Coronary artery (tissue), 2 donors: ENCODE measurements at regions not wholly inside any gene's neighbourhood (a gene's known extent, or its start where the extent isn't known, plus 50 kb on each side); places are given as distances from the start of the nearest gene placed in this dataset.

Experiments
- DNase-seq: peaks from one replicate; pipeline ENCODE4 v3.0.0-alpha.2; 2017; ENCODE audit warnings: low spot score
- H3K27ac ChIP-seq, 2 donors: fragments of 200-600 bp; sonication (generic); one replicate each; pipeline ENCODE4 v1.5.1; 2016 to 2019
- H3K4me3 ChIP-seq: fragments of 200-600 bp; sonication (generic); 2 replicates; pipeline ENCODE4 v1.5.1; 2016; ENCODE audit warnings: mild to moderate bottlenecking, moderate library complexity
- CTCF ChIP-seq: fragments of 200-600 bp; sonication (generic); IDR thresholded peaks from one replicate; pipeline ENCODE4 v1.5.1; 2019; ENCODE audit warnings: antibody characterized with exemption

- Histone ChIP-seq H3K27ac (no peak overlapping the region), H3K4me3 (no peak overlapping the region)
- DNase-seq: no peak
- no peak for TF ChIP-seq CTCF
These were observed 839.6 kb upstream of the GOT2 start for GRCh38 chr16:59573528-59574271.

GRCh38 chr16:59567496-59567895 is 833.4 kb upstream of the GOT2 start:
- no peak overlapping the region for H3K27ac ChIP-seq
- TF ChIP-seq CTCF: no peak
- DNase-seq: no peak
- no peak overlapping the region for H3K4me3 ChIP-seq

- Histone ChIP-seq H3K27ac (no peak overlapping the region), H3K4me3 (no peak overlapping the region)
- DNase-seq: no peak
- no peak for TF ChIP-seq CTCF
These were observed 832.3 kb upstream of the GOT2 start for GRCh38 chr16:59566446-59566845.

- no peak for DNase-seq
- TF ChIP-seq CTCF: no peak
- H3K27ac ChIP-seq: no peak overlapping the region
- no peak overlapping the region for H3K4me3 ChIP-seq
These were observed 824.6 kb upstream of the GOT2 start for GRCh38 chr16:59558679-59559078.

- H3K27ac ChIP-seq: no peak overlapping the region
- TF ChIP-seq CTCF: no peak
These were observed 818.0 kb upstream of the GOT2 start for GRCh38 chr16:59552164-59552563.

GRCh38 chr16:59545721-59546120 is 811.6 kb upstream of the GOT2 start:
- no peak for DNase-seq
- no peak overlapping the region for H3K27ac ChIP-seq
- H3K4me3 ChIP-seq: no peak overlapping the region
- no peak for TF ChIP-seq CTCF

More at GRCh38 chr16:59552164-59552563, 818.0 kb upstream of the GOT2 start:
- no peak for DNase-seq
- no peak overlapping the region for H3K4me3 ChIP-seq

- no peak overlapping the region for H3K27ac ChIP-seq
- no peak overlapping the region for H3K4me3 ChIP-seq
- DNase-seq: no peak
- no peak for TF ChIP-seq CTCF
These were observed 809.5 kb upstream of the GOT2 start for GRCh38 chr16:59543641-59544040.
